SKM-1 (cell line): ENCODE measurements at regions not wholly inside any gene's neighbourhood (a gene's known extent, or its start where the extent isn't known, plus 50 kb on each side); places are given as distances from the start of the nearest gene placed in this dataset.
"Not testable (repeated sequence)": the region's sequence is repeated elsewhere in the genome, so short reads cannot be mapped to it uniquely, and the experiment has no call there.

Source experiments
- DNase-seq: peaks from one replicate; lab custom pipeline; 2025; ENCODE audit not compliant: unreplicated experiment; lab: John Stamatoyannopoulos, UW

GRCh38 chrX:122641136-122641535 lies 542.9 kb upstream of the GRIA3 start:
- no peak for DNase-seq

GRCh38 chrX:122641826-122642225 lies 542.3 kb upstream of the GRIA3 start:
- DNase-seq = no peak

GRCh38 chrX:122655256-122655655 lies 528.8 kb upstream of the GRIA3 start:
- DNase-seq = not testable (repeated sequence)

DNA sequence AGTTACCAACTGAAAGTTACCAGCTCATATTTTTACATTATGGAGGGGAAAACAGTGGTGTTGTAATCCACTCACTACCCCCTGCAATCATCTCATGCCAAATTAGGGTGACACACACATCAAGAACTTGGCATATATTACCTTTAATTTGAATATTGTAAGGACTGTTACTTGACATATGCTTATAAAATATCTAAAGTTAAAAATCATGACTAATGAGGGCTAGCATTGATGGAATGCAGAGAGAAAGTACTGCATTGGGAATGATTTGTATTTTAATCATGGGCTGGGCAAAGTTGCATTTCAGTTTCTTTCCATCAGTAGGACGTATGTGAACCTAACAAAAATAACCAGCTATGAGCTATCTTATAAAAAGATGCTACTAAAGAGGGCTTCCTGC lies 517.5 kb upstream of the GRIA3 start:
- no peak for DNase-seq

GRCh38 chrX:122667667-122668066 lies 516.4 kb upstream of the GRIA3 start:
- no peak for DNase-seq

DNA sequence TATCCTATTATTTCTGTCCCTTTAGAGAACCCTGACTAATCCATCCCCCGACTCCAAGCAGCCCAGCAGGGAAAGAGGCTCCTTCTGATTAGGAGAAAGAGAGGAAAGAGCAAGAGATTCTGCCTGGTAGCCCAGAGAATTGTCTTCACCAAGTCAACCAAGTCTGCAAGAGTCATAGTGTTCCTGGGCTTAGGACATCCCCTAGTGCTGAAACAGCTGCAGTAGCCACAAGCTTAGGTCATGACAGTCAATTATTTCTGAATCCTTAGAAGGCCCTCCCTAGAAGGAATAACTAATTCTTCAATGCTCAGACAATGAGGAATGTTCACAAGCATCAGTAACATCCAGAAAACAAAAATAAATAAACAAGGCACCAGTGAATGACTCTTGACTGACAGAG lies 480.3 kb upstream of the GRIA3 start:
- DNase-seq = no peak

- DNase-seq = no peak
These were observed 444.3 kb upstream of the GRIA3 start for GRCh38 chrX:122739770-122740169.

- no peak for DNase-seq
These were observed 413.5 kb upstream of the GRIA3 start for GRCh38 chrX:122770581-122770980.

DNA sequence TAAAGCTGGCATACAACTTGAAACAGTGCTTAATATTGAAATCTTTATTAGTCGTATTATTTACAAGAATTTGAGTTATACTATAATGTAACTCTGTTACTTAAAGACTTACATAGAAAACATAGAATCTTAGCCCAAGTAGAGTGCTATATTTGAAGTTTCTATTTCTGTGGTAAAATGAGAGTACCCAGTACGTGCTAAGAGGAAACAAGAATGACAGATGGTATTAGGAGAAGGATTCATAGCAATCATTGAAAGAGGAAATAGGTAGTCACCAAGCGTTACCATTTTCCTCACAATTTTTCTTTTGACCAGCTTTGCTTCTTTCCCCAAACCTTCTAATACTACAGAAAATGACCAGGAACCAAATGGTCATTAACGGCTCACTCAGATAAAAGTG lies 412.1 kb upstream of the GRIA3 start:
- DNase-seq = no peak

GRCh38 chrX:122777766-122778165 lies 406.3 kb upstream of the GRIA3 start:
- no peak for DNase-seq

GRCh38 chrX:122783918-122784317 lies 400.2 kb upstream of the GRIA3 start:
- no peak for DNase-seq

- DNase-seq = no peak
These were observed 396.8 kb upstream of the GRIA3 start for GRCh38 chrX:122787231-122787630.

GRCh38 chrX:122788216-122788615 lies 395.9 kb upstream of the GRIA3 start:
- no peak for DNase-seq

DNA sequence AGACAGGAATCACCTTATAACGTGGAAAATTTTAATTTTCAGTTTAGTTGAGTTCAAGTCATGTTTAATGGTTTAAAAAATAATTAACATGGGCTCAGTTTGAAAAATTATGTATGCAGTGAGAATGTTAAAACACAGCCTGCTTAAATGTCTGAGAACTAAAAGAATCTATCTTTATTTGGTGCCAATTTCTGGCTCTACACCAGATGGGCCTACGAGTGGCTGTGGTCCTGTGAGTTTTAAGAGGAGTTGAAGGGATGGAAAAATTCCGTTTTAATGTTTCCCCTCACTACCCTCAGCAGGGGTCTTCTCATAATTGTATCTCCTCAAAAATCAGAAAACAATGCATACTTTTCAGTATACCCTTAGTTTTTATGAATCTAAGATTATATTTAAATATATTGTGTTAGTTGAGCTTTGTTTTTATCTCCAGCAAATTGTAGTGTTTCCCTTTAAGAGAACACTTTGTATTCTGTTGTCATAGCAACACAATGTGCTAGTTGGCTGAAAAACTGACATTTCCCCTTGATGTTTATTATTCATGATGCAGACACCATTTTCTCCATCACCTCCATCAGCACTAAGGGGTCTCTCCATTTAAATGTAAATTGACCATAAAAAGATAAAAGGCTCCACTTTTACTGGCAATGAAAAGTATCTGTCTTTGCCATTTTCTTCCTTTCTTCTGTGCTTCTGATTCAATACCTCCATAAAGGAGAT lies 393.5 kb upstream of the GRIA3 start:
- no peak for DNase-seq

GRCh38 chrX:122813876-122814275 lies 370.2 kb upstream of the GRIA3 start:
- no peak for DNase-seq

DNA sequence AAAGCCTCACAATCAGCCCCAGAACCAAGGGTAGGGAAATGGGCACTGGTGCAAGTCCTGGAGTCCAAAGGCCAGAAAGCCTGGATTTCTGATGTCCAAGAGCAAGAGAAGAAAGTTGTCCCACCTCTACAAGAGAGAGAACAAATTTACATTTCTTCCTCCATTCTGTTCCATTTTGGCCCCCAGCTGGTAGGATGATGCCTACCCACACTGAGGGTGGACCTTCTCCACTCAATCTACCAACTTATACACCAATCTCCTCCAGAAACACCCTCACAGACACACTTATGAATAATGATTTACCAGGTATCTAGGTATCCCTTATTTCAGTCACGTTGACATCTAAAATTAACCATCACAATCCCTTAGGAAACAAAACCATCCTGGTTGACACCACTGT lies 367.8 kb upstream of the GRIA3 start:
- DNase-seq = no peak

DNA sequence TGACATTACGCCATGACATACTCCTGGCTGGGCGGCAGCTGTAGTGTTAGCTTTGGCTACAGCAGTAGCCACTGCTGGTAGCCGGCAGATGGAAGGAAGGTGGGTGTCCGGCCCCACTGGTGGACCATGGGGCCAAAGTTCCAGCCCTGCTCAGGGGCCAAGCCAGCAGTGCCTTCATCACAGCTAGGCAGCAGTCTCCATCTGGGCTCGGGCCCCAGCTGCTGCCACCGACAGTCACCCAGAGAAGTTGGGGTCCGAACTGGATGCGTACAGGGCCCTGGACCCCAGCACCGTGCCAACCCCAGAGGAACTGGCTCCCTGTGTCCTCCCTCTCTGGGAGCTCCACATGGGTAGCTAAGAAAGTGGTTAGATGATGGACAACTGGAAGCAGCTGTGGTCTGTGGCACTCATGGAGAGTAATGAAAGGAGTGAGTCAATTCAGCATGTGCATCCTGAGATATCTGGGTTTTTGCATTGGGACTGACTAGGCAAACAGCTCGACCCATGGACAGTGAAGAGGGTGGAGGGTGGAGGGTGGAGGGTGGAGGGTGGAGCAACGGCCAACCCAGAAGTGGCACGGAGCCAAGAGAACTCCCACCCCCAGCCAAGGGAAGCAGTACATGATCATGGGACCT lies 366.6 kb upstream of the GRIA3 start:
- DNase-seq = no peak

GRCh38 chrX:122818068-122818467 lies 366.0 kb upstream of the GRIA3 start:
- DNase-seq = no peak

DNA sequence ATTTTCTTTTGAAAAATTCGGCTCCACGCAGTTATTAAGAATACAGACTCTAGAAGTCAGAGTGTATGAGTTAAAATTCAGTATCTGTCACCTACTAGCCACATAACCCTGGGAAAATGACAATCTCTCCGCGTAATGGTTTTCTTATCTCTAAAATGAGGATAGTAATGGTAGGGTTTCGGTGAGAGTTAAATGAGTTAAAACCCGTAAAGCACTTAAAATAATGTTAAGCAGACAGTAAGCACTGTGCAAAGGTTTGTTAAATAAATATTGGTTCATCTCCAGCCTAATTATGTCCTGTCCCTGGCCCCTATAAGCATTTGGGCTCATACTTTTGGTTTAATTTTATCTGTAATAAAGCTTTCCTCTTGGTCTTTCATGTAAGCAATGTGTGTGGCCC lies 350.8 kb upstream of the GRIA3 start:
- no peak for DNase-seq

DNA sequence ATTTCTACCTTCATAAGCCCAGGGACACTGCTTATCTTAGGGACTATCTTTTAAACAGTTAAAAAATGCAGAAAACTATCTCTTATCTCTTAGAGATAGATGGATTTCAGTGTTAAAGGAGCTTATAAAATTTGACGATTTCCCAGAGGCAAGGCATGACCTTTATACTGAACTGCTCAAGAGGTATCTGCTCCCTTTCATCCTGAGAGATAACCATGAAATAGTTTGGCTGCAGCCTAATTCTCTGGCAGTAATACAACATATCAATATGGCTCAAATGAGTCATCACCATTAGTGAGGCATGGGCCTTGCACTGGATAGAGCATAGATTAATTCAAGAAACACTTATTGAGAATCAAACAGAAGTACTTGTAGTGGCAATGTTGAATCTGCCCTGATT lies 348.2 kb upstream of the GRIA3 start:
- no peak for DNase-seq

DNA sequence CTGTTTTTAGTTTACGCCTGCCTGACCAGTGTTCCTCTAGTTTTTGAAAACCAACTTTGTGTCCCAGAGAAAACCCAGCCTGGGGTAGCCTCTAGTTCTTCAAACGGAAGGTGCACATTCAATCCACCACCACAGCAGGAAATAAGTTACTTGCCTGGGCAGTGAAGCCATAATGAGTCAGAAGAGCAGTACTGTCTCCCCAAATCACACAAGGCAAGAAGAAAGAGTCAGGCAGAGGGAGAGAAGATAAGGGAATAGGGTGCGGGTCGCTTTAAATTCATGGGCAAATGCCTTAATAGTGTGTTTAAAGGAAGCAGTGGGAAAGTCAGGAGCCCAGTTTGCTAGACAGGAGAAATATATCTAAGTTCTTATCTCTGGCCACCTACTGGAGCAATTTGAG lies 333.8 kb upstream of the GRIA3 start:
- no peak for DNase-seq

GRCh38 chrX:122856205-122856604 lies 327.9 kb upstream of the GRIA3 start:
- DNase-seq = no peak

GRCh38 chrX:122857734-122858133 lies 326.3 kb upstream of the GRIA3 start:
- no peak for DNase-seq
